IMR-90 (cell line): ENCODE measurements at regions not wholly inside any gene's neighbourhood (a gene's known extent, or its start where the extent isn't known, plus 50 kb on each side); places are given as distances from the start of the nearest gene placed in this dataset.

Experiments
- ATAC-seq: fragments of 200-7000 bp; cut with Tn5 transposase; 2 replicates; pipeline ENCODE4 v1.9.1; 2020; ENCODE audit warnings: low read depth, mild to moderate bottlenecking, moderate library complexity
- BruUV-seq: library from RNA; stranded (reverse); fragments of 400-500 nt; replicated peaks from 2 replicates; lab custom pipeline; 2021; lab: Mats Ljungman, UMichigan
- CTCF ChIA-PET: fragments of 300-600 bp; formaldehyde crosslinking; extraction: SDS; loops from one replicate; lab custom pipeline; 2021; ENCODE audit warnings: antibody characterized with exemption; lab: Yijun Ruan, JAX
- POLR2A ChIA-PET: fragments of 300-600 bp; sonication (Branson Sonifier 250); formaldehyde crosslinking; loops from one replicate; lab custom pipeline; 2022; ENCODE audit warnings: antibody characterized with exemption; ENCODE audit not compliant: unreplicated experiment; lab: Charles Lee
- DNase-seq: peaks from one replicate; pipeline ENCODE4 v3.0.0; 2013
- H2AFZ ChIP-seq: replicated peaks from 2 replicates; pipeline ENCODE3; 2013; ENCODE audit warnings: low read length, mild to moderate bottlenecking; ENCODE audit not compliant: poor library complexity
- H2AK5ac ChIP-seq: 2 replicates; pipeline ENCODE4 v1.6.1; 2013; ENCODE audit warnings: low read depth, low read length, inconsistent platforms
- H2AK9ac ChIP-seq: replicated peaks from 2 replicates; pipeline ENCODE3; 2013; ENCODE audit warnings: mild to moderate bottlenecking, low read depth, low read length, moderate library complexity; ENCODE audit not compliant: poor library complexity
- H2BK120ac ChIP-seq: 2 replicates; pipeline ENCODE4 v1.6.1; 2013; ENCODE audit warnings: low read depth, low read length, inconsistent platforms
- H2BK15ac ChIP-seq: 3 replicates; pipeline ENCODE4 v1.6.1; 2013; ENCODE audit warnings: low read depth, low read length, inconsistent platforms
- H2BK20ac ChIP-seq: 2 replicates; pipeline ENCODE4 v1.6.1; 2013; ENCODE audit warnings: low read depth, mild to moderate bottlenecking, inconsistent platforms, low read length, moderate library complexity
- H2BK5ac ChIP-seq: 2 replicates; pipeline ENCODE4 v1.6.1; 2013; ENCODE audit warnings: mild to moderate bottlenecking, low read depth, low read length, inconsistent platforms; ENCODE audit not compliant: poor library complexity, severe bottlenecking
- H3K14ac ChIP-seq: replicated peaks from 2 replicates; pipeline ENCODE4 v1.6.1; 2013; ENCODE audit warnings: low read depth, low read length, inconsistent platforms
- H3K18ac ChIP-seq: 2 replicates; pipeline ENCODE4 v1.6.1; 2013; ENCODE audit warnings: low read depth, low read length, control low read depth
- H3K23ac ChIP-seq: 2 replicates; pipeline ENCODE4 v1.6.1; 2013; ENCODE audit warnings: low read depth, low read length, inconsistent platforms
- H3K27ac ChIP-seq: 2 replicates; pipeline ENCODE4 v1.5.1; 2013; ENCODE audit warnings: mild to moderate bottlenecking, control low read depth, low read length; ENCODE audit not compliant: insufficient read depth
- H3K27me3 ChIP-seq: 2 replicates; pipeline ENCODE4 v1.6.1; 2013; ENCODE audit warnings: low read length; ENCODE audit not compliant: control insufficient read depth, insufficient read depth
- H3K36me3 ChIP-seq: 2 replicates; pipeline ENCODE4 v1.6.1; 2013; ENCODE audit warnings: low read length, mixed read lengths; ENCODE audit not compliant: control insufficient read depth, insufficient read depth
- H3K4ac ChIP-seq: 2 replicates; pipeline ENCODE4 v1.6.1; 2013; ENCODE audit warnings: low read depth, low read length, inconsistent platforms
- H3K4me1 ChIP-seq: 2 replicates; pipeline ENCODE4 v1.6.1; 2013; ENCODE audit warnings: low read length, mixed read lengths; ENCODE audit not compliant: control insufficient read depth, insufficient read depth
- H3K4me2 ChIP-seq: 2 replicates; pipeline ENCODE4 v1.6.1; 2013; ENCODE audit warnings: low read depth, mild to moderate bottlenecking, control low read depth, low read length, moderate library complexity
- H3K4me3 ChIP-seq: 2 replicates; pipeline ENCODE4 v1.5.1; 2013; ENCODE audit warnings: low read depth, mild to moderate bottlenecking, control low read depth, low read length, moderate library complexity; ENCODE audit not compliant: insufficient read depth
- H3K56ac ChIP-seq: 2 replicates; pipeline ENCODE4 v1.6.1; 2013; ENCODE audit warnings: low read length, inconsistent platforms; ENCODE audit not compliant: insufficient read depth; ENCODE audit errors: extremely low read depth
- H3K79me1 ChIP-seq, 2 experiments: 2 replicates each; pipeline ENCODE4 v1.6.1; 2013; ENCODE audit warnings: low read length in 2 of 2, inconsistent platforms in 1 of 2, low read depth in 1 of 2
- H3K9ac ChIP-seq: 2 replicates; pipeline ENCODE4 v1.6.1; 2013; ENCODE audit warnings: low read depth, low read length, control low read depth
- H3K9me1 ChIP-seq: 2 replicates; pipeline ENCODE4 v1.6.1; 2013; ENCODE audit warnings: low read length, inconsistent platforms; ENCODE audit not compliant: insufficient read depth
- H3K9me3 ChIP-seq: 2 replicates; pipeline ENCODE4 v1.6.1; 2013; ENCODE audit warnings: low read length; ENCODE audit not compliant: control insufficient read depth, insufficient read depth
- H4K20me1 ChIP-seq: 2 replicates; pipeline ENCODE4 v1.6.1; 2013; ENCODE audit warnings: low read length, inconsistent platforms; ENCODE audit not compliant: insufficient read depth
- H4K5ac ChIP-seq: 2 replicates; pipeline ENCODE4 v1.6.1; 2013; ENCODE audit warnings: mild to moderate bottlenecking, low read depth, low read length, control low read depth
- H4K8ac ChIP-seq, 2 experiments: 2 replicates each; pipeline ENCODE4 v1.6.1; 2013; ENCODE audit warnings: low read depth in 2 of 2, low read length in 2 of 2, control low read depth in 1 of 2, inconsistent platforms in 1 of 2
- H4K91ac ChIP-seq: 2 replicates; pipeline ENCODE4 v1.6.1; 2013; ENCODE audit warnings: low read depth, low read length, inconsistent platforms; ENCODE audit not compliant: insufficient read depth
- CHD1 ChIP-seq: IDR thresholded peaks from 2 replicates; pipeline ENCODE4 v1.6.1; 2012; ENCODE audit warnings: low read depth, low read length, improper control_type of control experiment
- FOS ChIP-seq: fragments of 150-350 bp; IDR thresholded peaks from 2 replicates; pipeline ENCODE4 v1.6.1; 2016; ENCODE audit warnings: low read depth, low read length
- MAFK ChIP-seq: IDR thresholded peaks from 2 replicates; pipeline ENCODE4 v1.6.1; 2012; ENCODE audit warnings: low read depth, low read length, improper control_type of control experiment
- MAZ ChIP-seq: IDR thresholded peaks from 2 replicates; pipeline ENCODE4 v1.6.1; 2012; ENCODE audit warnings: low read depth, mild to moderate bottlenecking, low read length, improper control_type of control experiment, moderate library complexity, borderline replicate concordance
- NFE2L2 ChIP-seq: fragments of 150-350 bp; IDR thresholded peaks from 2 replicates; pipeline ENCODE4 v1.6.1; 2016; ENCODE audit warnings: low read depth, mild to moderate bottlenecking, low read length
- RAD21 ChIP-seq: IDR thresholded peaks from 2 replicates; pipeline ENCODE4 v1.6.1; 2012; ENCODE audit warnings: low read length, improper control_type of control experiment
- RCOR1 ChIP-seq: IDR thresholded peaks from 2 replicates; pipeline ENCODE4 v1.6.1; 2012; ENCODE audit warnings: mild to moderate bottlenecking, low read length, improper control_type of control experiment; ENCODE audit not compliant: insufficient replicate concordance
- RFX5 ChIP-seq: IDR thresholded peaks from 2 replicates; pipeline ENCODE4 v1.8.0; 2012; ENCODE audit warnings: low read depth, mild to moderate bottlenecking, low read length, moderate library complexity
- SMC3 ChIP-seq: fragments of 150-350 bp; IDR thresholded peaks from 2 replicates; pipeline ENCODE4 v1.6.1; 2016; ENCODE audit warnings: low read depth, mild to moderate bottlenecking, antibody characterized with exemption, low read length, moderate library complexity
- USF2 ChIP-seq: fragments of 150-350 bp; IDR thresholded peaks from 2 replicates; pipeline ENCODE4 v1.6.1; 2017; ENCODE audit warnings: mild to moderate bottlenecking, antibody characterized with exemption, low read length, low read depth
- WGBS, 2 experiments: methylation state at CpG; one replicate each; pipeline versions ENCODE4 v1.1.5 to v1.1.7; 2013; ENCODE audit warnings: missing lambda C conversion rate in 2 of 2; ENCODE audit not compliant: insufficient read length in 1 of 2; ENCODE audit errors: extremely low coverage in 2 of 2; 5-methylcytosine and 5-hydroxymethylcytosine counted together
- dilution Hi-C: fragments of 300-500 bp; cut with HindIII; formaldehyde crosslinking; loops from one replicate; pipeline ENCODE4 v1.14.3; 2018; ENCODE audit warnings: low sequenced_read_pairs; ENCODE audit not compliant: unreplicated experiment
- in situ Hi-C: fragments of 300-500 bp; cut with MboI; formaldehyde crosslinking; loops from 3 replicates; pipeline ENCODE4 v1.14.3; 2019; ENCODE audit warnings: low sequenced_read_pairs, inconsistent platforms, mixed read lengths
- intact Hi-C: fragments of 100-400 bp; cut with micrococcal nuclease; formaldehyde crosslinking; loops from 2 replicates; pipeline ENCODE4 v1.10.0; 2022
- TF ChIP-seq, protein P1 (sequence below): conservative IDR thresholded peaks from 2 replicates; pipeline ENCODE4 v1.5.1; 2012; ENCODE audit warnings: mild to moderate bottlenecking, low read depth, low read length, improper control_type of control experiment

DNA sequence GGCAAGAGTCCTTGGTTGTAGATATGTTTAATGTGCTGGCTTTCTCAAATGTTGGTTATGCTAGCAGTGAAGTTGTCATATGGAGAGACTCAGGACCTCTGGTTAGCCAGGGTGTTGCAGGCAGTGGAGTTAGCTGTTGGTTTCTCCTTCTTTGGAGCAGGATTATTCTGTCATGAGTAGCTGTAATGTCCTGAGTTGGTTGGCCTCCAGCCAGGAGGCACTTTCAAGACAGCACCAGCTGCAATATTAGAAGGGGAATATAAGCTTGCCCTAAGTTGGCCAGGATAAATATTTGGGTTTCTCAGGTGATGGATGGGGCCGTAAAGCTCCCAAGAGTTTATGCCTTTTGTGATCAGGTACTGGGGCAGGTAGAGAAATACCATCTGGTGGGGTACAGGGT is 65.5 kb downstream of the MSTN start:
- Histone ChIP-seq H3K14ac (no peak overlapping the region), H4K20me1 (no peaks in the 10 kb centered on the region), H3K27ac (no peak overlapping the region), H2BK15ac (no peak overlapping the region), H3K18ac (no peak overlapping the region), H3K36me3 (no peaks in the 10 kb centered on the region), H3K4me1 (no peaks in the 10 kb centered on the region), H2AK5ac (no peak overlapping the region), H3K9ac (no peak overlapping the region), H2BK120ac (no peak overlapping the region), H3K56ac (no peak overlapping the region), H4K91ac (no peak overlapping the region), H4K5ac (no peak overlapping the region), H2BK20ac (no peak overlapping the region), H3K4ac (no peak overlapping the region), H2AFZ (no peak overlapping the region), H3K4me2 (no peak overlapping the region), H2AK9ac (no peak overlapping the region), H3K79me1 (no peaks in the 10 kb centered on the region), H3K27me3 (no peaks in the 10 kb centered on the region), H3K4me3 (no peak overlapping the region), H3K9me1 (no peaks in the 10 kb centered on the region), H4K8ac (no peak overlapping the region), H2BK5ac (no peak overlapping the region), H3K23ac (no peak overlapping the region), H3K9me3 (peaks cover 3% of the 10 kb centered on the region)
- ChIA-PET POLR2A (no interaction called here), CTCF (no interaction called here)
- in situ Hi-C loops = no loop called here
- dilution Hi-C loops = no loop called here
- intact Hi-C loops = no loop called here
- ATAC-seq = no peak
- TF ChIP-seq, protein P1, sequence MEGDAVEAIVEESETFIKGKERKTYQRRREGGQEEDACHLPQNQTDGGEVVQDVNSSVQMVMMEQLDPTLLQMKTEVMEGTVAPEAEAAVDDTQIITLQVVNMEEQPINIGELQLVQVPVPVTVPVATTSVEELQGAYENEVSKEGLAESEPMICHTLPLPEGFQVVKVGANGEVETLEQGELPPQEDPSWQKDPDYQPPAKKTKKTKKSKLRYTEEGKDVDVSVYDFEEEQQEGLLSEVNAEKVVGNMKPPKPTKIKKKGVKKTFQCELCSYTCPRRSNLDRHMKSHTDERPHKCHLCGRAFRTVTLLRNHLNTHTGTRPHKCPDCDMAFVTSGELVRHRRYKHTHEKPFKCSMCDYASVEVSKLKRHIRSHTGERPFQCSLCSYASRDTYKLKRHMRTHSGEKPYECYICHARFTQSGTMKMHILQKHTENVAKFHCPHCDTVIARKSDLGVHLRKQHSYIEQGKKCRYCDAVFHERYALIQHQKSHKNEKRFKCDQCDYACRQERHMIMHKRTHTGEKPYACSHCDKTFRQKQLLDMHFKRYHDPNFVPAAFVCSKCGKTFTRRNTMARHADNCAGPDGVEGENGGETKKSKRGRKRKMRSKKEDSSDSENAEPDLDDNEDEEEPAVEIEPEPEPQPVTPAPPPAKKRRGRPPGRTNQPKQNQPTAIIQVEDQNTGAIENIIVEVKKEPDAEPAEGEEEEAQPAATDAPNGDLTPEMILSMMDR = no peak
- TF ChIP-seq MAZ = no peak
- no peak for TF ChIP-seq CHD1
- no peak for TF ChIP-seq FOS
- no peak for TF ChIP-seq USF2
- no peak for TF ChIP-seq MAFK
- TF ChIP-seq RAD21 = no peak
- TF ChIP-seq NFE2L2 = no peak
- TF ChIP-seq SMC3 = no peak
- no peak for TF ChIP-seq RCOR1
- no peak for TF ChIP-seq RFX5
- WGBS, 2 experiments = 60% methylated on average over 1 of the region's 1 CpG; no CpG with 5 or more reads in 1 of the 2 experiments
- BruUV-seq = no TSS peak
- DNase-seq = peak; percentile 6
